LNCAP (cell line): ENCODE measurements at regions not wholly inside any gene's neighbourhood (a gene's known extent, or its start where the extent isn't known, plus 50 kb on each side); places are given as distances from the start of the nearest gene placed in this dataset.

ENCODE experiments used
- TF ChIP-seq, protein P1 (sequence below): fragments of 450-650 bp; IDR thresholded peaks from 2 replicates; pipeline ENCODE4 v1.5.1; 2017; ENCODE audit warnings: mild to moderate bottlenecking

DNA sequence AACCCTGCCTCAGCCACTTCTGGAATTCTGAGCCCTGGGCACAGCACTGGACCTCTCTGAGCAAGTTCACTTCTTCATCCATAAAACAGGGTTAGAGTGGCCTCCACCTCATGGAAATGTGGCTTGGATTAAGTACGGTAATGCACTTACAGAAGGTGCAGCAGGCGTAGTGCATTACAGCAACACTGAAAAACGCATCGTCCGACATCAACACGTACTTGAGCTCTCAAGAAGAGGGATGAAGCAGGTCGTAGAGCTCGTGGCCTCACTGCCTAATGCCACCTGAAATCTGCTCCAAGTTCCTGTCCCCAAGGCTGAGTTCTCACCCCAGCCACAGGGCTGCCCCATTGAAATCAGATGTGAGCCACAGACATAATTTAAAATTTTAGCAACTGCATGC is 650.1 kb downstream of the NPHP4 start:
- TF ChIP-seq, protein P1, sequence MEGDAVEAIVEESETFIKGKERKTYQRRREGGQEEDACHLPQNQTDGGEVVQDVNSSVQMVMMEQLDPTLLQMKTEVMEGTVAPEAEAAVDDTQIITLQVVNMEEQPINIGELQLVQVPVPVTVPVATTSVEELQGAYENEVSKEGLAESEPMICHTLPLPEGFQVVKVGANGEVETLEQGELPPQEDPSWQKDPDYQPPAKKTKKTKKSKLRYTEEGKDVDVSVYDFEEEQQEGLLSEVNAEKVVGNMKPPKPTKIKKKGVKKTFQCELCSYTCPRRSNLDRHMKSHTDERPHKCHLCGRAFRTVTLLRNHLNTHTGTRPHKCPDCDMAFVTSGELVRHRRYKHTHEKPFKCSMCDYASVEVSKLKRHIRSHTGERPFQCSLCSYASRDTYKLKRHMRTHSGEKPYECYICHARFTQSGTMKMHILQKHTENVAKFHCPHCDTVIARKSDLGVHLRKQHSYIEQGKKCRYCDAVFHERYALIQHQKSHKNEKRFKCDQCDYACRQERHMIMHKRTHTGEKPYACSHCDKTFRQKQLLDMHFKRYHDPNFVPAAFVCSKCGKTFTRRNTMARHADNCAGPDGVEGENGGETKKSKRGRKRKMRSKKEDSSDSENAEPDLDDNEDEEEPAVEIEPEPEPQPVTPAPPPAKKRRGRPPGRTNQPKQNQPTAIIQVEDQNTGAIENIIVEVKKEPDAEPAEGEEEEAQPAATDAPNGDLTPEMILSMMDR = no peak

DNA sequence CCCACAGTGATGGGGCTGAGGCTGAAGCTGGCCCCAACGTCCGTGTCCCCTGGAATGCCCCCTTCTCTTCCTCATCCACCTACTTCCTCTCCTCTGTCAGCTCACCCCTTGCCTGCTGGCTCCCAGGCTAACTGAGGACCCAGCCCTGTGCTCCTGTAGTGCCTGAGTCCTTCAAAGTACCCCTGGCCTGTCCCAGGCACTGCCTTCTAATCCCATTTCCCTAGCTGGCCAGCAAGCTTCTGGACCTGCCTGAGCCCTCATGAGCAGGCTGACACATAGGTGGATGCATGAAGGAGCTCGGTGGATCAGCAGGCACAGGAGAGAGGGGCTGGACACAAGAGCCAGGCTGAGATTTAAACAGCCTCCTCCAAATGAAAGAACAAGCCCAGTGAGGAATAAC is 650.8 kb downstream of the NPHP4 start:
- TF ChIP-seq, protein P1 = no peak

DNA sequence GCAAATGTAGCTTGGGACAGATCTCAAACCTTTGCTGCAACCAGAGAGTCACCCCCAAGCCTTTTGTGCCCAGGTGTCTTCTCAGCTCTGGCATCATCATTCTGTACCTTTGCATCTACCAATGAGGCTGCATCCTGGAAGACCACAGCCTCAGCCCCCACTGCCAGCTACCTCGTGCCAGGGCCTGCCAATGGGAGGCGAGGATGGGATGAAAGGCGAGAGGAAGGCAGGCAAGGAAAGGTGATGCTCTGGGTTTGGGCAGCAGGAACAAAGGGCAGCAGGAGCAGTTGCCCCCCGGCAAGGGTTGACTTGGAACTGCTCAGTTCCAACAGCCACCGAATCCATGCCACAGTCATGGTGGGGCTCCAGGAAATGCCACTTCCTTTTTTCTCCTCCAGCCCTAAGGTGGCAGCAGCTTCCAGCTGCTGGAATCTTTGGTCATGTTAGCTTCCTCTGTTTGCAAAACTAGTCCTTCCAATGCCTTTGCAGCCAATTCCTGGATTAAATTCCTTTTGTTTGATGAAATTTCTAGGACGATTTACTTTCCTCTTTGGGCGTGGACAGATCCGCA is 651.6 kb downstream of the NPHP4 start:
- TF ChIP-seq, protein P1 = no peak

DNA sequence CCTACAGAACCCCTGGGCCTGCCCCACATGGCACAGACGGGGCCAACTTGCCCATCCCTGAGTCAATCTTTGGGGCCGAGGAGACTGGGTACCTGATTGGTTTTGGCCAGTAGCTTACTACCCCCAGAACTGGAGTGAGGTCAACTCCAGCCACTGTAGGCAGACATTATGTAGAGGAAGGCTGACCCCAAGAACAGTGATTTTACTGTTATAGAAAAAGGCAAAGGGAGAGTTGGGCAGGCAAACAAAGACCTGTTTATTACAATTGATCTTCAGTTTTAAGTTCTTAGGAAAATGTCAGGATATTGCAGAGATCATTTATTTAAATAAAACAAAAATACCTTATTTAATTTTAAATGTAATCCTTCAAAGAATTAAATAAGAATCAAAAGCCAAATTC is 653.8 kb downstream of the NPHP4 start:
- TF ChIP-seq, protein P1 = no peak

DNA sequence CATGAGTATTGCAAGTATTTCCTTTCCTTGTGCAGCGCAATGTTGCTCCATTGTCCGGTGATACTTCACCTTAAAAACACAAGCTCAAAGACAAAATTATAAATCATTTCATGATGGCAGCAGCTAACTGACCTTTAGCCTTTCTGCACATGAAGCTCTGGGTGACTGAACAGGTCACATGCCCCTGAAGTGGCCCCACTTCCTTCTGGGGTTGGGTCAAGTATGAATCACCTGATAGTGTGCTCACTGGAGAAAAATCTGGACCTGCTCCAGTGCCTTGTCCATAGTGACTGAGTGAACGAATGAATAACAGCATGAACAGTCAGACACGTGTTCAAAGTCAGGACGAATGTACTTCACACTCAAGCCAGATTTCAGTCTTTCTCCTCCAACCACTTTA is 658.9 kb downstream of the NPHP4 start:
- TF ChIP-seq, protein P1 = no peak

DNA sequence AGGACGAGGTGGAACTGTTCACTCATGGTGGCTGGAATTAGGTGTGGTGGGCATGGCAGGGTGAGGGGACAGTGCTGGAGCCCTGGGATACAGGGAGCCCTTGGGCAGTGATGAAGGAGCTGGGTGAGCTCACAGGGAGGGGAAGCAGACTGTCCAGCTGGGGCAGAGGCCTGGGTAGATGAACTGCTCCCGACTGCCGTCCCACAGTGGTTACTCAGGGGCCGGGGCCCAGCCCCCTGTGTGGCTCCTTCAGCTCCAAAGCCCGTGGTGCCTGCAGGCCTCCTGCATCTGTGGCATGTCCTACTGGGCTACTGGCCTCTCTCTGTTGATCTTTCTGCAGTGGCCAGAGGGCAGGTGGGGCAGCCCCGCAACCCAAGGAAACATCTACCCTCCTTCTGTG is 661.1 kb downstream of the NPHP4 start:
- TF ChIP-seq, protein P1 = no peak

DNA sequence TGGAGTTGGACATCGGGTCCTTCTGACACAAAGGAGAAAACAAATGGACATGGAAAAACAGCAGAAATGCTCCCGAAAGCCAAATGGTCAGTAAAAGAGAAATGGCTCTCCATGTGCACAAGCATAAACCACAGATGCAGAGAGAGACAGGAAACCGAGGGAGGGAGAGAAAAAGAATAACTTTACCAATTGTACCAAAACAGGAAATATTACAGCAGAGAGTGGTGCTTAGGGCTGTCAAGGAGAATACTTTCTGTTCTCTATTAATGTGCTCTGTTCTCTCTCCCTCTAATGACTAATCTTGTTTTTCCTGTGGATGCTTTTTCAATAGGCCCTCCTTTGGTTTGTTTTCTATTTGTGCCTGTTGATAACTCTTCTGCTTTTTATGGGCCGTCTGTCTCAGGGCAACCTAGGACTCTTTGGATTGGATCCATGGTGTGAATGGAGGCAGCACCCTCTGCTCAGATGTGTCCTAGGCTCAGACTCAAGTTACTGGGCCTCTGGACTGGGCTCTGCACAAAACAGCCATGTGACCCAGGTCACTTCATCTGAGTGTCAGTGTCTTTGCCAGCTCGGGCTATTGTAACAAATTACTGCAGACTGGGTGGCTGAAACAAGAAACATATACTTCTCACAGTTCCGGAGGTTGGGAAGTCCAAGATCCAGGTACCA is 663.0 kb downstream of the NPHP4 start:
- TF ChIP-seq, protein P1 = no peak
